DMS53 treated with DMSO at 0.1 percent for 48 hours (cell line): ENCODE measurements at regions not wholly inside any gene's neighbourhood (a gene's known extent, or its start where the extent isn't known, plus 50 kb on each side); places are given as distances from the start of the nearest gene placed in this dataset.

Source experiments
- DNase-seq: peaks from one replicate; lab custom pipeline; 2025; ENCODE audit not compliant: unreplicated experiment; lab: John Stamatoyannopoulos, UW

- no peak for DNase-seq
These were observed 50.7 kb downstream of the ARHGAP35 start for GRCh38 chr19:46911456-46911855.

GRCh38 chr19:46913198-46913851 lies 52.5 kb downstream of the ARHGAP35 start:
- no peak for DNase-seq

DNA sequence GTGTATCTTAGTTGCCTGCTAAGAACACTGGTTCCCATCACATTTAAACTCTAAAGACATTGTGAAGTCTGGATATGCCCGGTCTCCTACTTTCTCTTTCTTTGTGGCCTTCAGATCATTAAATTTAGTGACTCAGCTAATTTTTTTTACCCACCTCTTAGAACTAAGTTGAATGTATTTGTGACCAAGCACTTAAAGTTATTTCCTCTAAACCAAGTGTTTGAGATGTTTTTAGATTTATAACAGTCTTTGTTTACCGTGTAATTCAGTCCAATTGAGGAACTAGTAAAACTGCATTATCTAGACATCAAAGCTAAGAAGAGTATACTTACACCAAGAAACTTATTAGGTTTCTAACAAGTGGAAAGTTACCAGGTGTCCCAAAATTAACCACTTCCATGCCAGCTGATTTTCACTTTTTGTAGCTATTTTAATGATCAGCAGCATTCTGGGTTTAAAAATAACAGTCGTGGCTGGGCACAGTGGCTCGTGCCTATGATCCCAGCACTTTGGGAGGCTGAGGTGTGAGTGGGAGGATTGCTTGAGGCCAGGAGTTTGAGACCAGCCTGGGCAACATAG lies 53.1 kb downstream of the ARHGAP35 start:
- DNase-seq = peak; percentile 2

- no peak for DNase-seq
These were observed 54.6 kb downstream of the ARHGAP35 start for GRCh38 chr19:46915386-46915785.

- DNase-seq = no peak
These were observed 56.2 kb downstream of the ARHGAP35 start for GRCh38 chr19:46917002-46917401.

DNA sequence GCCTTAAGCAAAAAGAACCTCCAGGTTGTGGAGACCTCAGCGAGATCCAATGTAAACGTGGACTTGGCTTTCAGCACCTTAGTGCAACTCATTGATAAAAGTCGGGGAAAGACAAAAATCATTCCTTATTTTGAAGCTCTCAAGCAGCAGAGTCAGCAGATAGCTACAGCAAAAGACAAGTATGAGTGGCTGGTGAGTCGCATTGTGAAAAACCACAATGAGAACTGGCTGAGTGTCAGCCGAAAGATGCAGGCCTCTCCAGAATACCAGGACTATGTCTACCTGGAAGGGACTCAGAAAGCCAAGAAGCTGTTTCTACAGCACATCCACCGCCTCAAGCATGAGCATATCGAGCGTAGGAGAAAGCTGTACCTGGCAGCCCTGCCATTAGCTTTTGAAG lies 58.5 kb downstream of the ARHGAP35 start:
- DNase-seq = no peak

DNA sequence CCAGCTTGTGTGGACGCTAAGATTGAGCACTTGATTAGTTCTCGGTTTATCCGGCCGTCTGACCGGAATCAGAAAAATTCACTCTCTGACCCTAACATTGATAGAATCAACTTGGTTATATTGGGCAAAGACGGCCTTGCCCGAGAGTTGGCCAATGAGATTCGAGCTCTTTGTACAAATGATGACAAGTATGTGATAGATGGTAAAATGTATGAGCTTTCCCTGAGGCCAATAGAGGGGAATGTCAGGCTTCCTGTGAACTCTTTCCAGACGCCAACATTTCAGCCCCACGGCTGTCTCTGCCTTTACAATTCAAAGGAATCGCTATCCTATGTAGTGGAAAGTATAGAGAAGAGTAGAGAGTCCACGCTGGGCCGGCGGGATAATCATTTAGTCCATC lies 59.6 kb downstream of the ARHGAP35 start:
- DNase-seq = no peak

DNA sequence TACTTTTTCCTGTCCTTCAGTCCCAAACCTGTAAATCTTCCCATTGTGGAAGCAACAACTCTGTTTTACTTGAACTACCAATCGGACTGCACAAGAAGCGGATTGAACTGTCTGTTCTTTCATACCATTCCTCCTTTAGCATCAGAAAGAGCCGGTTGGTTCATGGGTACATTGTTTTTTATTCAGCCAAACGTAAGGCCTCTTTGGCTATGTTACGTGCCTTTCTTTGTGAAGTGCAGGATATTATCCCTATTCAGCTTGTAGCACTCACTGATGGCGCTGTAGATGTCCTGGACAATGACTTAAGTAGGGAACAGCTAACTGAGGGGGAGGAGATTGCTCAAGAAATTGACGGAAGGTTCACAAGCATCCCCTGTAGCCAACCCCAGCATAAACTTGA lies 60.3 kb downstream of the ARHGAP35 start:
- no peak for DNase-seq

DNA sequence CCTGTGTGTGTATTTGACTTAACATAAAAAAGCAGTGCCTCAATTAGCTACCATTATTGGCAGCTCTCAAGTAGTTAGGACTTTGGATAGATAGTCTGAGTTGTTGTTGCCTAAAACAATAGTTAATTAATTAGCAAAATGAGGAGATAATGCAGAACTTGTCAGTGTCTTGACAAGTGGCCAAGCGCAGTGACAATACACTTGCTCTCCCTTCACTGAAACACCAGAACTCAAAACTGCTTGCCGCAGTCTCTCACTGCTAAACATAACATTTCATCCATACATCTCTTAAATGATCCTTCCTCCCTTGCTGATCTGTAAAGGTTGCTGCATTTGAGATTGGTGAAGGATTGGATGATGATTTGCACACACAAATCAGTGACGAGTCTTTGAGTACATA lies 61.7 kb downstream of the ARHGAP35 start:
- DNase-seq = no peak

DNA sequence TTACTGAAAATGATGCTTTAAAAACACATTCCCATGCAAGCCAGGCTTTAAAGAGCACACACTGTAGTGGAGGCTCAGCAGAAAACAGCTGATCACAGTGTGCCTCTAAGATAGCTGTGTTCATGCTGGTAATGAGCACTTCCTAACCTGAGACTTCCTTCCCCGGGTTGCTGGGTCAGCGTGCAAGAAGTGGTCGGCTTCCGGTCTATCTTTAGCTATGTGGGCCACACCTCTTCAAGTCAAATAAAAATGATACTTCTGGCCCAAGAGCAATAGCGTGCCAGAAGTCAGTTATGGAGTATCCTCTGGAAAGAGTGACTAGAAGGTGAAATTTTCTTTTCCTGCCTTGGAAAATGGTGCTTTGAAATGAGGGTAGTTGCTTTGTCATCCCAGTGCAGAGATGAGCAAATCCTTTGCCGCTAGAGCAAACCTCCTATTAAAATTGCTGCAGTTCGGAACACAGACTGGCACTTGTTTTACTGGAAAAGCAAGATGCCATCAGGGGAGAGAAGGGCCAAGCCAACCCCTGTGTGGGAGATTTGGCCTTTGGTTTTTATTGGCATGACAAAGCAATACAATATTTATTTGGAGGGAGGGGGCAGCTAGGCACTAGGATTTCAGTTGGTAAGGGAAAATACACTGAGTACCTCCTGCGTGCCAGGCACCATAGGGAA lies 64.2 kb downstream of the ARHGAP35 start:
- no peak for DNase-seq

GRCh38 chr19:46925548-46925950 lies 64.8 kb downstream of the ARHGAP35 start:
- no peak for DNase-seq

DNA sequence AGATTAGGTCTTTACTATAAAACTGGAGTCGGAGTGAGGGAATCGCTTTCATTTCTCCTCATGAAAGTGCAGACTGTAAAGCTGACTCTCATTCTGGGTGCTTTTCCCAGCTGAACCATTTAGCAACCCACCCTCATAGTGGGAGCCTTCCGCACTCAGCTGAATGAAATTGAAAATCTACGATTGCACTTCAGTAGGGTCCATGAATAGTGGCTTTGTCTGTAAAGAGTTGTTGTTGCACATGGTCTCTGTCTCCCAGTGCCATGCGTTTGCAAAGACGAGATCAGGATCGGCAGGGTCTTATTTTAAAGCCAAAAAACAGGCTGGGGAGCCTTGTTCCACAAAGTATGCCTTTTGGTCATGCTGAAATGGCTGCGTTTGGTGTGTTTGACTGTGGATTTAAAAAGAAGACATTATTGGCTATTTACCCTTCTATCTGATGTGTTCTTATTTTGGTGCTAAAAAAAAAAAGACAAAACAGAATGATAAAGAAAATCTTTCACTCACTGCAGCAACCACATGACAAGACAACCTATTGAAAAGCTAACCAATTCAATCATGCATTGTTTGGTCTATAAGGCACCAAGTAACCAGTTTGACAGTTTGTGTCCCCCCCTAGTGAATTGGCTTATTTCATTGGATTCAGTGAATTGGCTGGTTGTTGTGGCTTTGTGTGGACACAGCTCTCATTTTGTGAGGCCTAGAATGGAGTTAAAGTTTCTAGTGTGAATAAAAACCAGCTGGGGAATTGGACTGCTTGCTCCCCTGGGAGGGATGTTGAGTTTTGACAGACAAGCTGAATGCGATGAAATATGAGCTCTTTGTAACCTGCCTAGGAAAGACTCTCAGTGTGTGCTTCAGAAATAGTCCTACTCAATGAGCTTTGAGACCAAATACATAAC lies 65.6 kb downstream of the ARHGAP35 start:
- DNase-seq = no peak

- DNase-seq = no peak
These were observed 66.3 kb downstream of the ARHGAP35 start for GRCh38 chr19:46927106-46927505.

DNA sequence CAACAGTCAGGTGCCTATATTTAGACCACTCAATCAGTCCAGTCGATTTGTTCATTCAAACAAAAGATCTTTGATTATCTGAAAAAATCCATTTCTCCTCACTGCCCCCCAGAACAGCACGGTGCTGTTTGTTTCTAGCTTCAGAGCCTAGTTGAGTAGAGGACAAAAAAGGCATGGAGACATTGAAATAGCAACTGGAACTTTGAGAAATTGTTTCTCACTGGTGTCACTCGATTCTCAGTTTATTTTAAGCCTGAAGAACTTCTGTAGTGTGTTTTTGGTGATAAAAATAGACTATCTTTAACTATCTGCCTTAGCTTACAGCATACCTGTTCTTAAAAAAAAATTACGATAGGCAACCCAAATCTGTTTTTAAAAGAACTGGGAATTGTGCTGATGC lies 67.1 kb downstream of the ARHGAP35 start:
- no peak for DNase-seq

- DNase-seq = no peak
These were observed 68.2 kb downstream of the ARHGAP35 start for GRCh38 chr19:46928951-46929350.

DNA sequence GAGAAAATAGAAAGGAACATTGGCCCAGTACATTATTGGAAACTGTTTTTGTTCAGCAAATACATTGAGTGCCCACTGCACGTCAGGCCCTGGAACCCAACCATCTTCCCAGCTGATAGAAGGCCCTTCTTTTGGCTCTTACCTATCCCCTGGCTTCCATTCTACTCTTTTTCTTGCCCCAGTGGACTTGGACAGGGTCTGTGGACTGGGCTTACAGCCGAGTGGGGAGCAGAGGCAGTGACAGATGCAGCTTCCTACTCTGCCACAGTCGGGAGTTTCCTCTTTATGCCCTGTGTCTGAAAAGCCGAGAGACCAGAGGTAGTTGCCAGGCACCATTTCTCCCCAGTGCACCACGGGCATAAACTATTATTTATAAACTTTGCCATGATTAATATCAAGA lies 70.4 kb downstream of the ARHGAP35 start:
- DNase-seq = no peak

GRCh38 chr19:46932346-46932745 lies 71.5 kb downstream of the ARHGAP35 start:
- DNase-seq = no peak

DNA sequence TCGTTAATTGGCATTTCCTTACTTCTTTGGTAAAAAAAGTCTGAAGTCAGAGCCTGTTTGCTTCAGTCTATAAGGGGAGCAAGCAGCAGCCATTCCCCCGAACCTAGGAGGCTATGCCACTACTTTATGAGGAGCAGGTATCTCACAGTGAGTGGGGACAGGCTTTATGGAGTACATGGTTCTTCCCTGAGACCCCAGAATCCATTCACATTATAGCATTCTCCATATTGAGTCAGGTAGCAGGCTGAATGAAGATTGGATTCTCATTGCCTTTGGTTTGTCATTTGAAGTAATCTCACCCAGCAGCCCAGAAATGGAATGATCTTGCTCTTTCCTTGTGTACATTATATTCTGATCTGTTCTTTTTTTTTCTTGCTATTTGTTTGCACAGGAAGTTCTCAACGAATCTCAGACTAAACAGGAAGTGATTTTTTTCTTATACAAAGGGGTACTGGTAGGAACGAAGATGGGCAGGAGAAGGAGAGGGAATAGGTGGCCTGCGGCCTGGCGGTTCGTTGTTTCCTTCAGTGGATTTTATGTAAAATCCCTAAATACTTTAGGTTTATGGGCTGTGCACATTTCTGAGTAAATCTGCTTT lies 74.4 kb downstream of the ARHGAP35 start:
- peak; percentile 7 for DNase-seq

DNA sequence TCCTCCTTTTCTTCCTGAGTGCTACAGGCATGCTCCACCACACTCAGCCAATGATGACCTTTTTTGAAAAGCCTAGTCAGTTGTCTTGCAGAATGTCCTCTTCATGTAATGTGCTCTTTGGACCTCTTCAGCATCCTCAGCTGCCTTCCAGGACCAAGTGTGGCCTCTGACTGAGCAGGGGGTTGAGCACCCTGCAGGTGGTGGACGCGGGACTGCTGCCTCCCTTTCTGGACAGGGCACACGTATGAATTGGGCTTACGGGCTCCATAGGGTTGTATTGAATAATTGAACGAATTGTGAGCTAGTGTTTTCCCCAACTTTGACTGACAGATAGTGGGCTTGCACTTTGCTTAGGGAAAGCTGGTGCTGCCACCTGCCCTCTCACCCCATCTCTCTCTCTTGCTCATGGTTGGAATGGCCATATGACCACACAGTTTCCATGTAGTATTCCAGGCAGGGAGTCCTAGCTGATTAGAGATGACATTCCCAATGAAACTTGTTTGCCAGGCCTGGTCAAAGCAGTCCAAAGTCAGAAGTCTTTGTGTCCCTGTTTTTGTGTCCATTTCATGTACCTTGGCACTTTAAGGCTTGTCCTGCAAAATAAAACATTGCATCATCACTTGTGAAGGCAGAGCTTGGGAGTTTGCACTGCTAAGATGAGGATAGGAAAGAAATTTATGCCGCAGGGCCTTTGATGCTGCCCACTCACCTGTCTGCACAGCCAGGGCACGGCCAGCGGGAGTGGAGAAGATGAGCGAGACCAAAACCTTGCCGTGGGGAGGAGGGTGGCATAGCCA lies 76.3 kb upstream of the NPAS1 start:
- DNase-seq = no peak

- DNase-seq = no peak
These were observed 75.4 kb upstream of the NPAS1 start for GRCh38 chr19:46944123-46944748.
